Epidermal melanocyte (primary cell): ENCODE measurements at regions not wholly inside any gene's neighbourhood (a gene's known extent, or its start where the extent isn't known, plus 50 kb on each side); places are given as distances from the start of the nearest gene placed in this dataset.
"Not testable (repeated sequence)": the region's sequence is repeated elsewhere in the genome, so short reads cannot be mapped to it uniquely, and the experiment has no call there.

Source experiments
- DNase-seq: peaks from one replicate; pipeline ENCODE4 v3.0.0; 2011; ENCODE audit warnings: low spot score; ENCODE audit not compliant: insufficient read length

DNA sequence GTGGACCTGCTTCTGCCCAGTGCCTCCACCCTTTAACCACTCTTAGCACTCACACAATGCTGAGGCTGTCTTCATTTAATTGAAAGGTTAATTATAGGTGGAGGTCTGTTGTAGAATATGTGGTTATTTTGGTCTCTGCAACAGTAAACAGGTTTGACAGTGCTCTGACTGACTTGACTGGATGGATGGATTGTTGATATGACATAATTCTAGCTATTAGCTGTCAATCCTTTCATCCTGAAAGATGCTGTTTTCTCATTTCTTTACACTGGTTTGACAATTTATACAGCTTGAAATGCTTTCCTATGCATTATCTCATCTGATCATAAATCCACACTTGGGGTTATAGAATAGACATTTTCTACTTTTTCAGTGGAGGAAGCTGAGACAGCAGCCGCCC lies 210.7 kb downstream of the CDH26 start:
- no peak for DNase-seq

DNA sequence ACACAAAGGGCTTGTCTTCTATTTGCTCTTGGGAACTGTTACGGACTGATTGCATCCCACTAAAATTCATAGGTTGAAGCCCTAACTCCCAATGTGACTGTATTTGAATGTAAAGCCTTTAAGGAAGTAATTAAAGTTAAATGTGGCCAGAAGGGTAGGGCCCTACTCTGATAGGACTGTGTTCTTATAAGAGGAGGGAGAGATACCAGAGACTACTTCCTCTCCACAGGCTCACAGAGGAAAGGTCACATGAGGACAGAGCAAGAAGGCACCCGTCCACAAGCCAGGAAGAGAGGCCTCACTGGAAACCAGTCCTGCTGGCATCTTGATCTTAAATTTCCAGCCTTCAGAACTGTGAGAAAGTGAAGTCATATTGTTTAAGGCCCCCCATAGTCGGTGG lies 211.9 kb downstream of the CDH26 start:
- no peak for DNase-seq

- DNase-seq, result no peak
These were observed 213.1 kb downstream of the CDH26 start for GRCh38 chr20:60171313-60171712.

DNA sequence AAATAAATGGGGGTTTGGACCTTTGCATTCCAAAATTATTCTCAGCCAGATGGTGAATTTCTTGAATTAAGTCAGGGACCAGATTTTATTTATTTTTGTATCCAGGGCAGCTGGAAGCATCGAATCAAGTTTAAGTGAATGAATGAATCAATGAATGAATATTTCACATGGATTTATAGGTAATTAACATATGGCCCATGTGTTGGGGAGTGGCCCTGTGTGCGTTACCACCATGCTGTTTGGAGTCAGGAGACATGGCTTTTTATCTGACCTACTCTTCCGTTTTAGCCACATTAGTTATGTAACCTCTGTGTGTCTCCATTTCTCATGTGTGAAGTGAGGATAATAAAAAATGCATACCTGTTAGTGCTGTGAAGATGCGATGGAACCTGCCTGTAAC lies 213.5 kb downstream of the CDH26 start:
- no peak for DNase-seq

GRCh38 chr20:60172346-60172984 lies 214.2 kb downstream of the CDH26 start:
- no peak for DNase-seq

DNA sequence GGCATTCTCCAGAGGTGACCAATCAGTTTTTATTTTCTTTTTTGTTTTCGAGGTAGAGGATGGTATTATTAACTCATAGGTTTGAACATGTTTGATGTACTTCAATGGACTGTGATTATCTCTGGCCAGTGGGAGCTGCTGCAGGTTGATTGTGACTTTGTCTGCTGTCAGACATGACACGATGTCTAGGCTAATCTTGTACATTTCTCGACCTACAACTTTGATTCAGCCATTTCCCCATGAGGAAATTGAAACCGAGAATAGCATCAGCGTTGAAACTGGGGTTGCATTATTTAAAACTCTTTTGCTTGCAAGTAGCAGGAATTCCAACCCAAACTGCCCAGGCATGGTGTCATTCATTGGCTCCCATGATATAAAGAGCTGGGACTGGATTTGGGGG lies 218.9 kb downstream of the CDH26 start:
- no peak for DNase-seq

DNA sequence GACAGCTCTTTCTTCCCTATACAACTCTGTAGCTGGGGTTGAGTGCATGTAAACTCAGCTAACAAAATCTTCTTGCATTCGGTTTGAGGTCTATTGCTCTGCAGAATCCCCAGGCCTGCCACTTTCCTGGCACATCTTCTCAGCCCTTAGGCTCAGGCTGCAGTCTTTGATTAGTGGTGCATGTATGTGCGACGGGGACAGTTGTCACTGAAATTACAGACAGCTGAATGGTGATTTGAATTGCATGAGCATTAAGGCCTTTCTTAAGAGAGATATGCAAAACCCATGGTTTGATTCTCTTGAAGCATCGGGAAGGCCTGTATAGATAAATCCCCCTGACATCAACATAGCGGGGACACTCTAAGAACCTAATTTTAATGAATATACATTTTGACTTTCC lies 222.8 kb downstream of the CDH26 start:
- no peak for DNase-seq

GRCh38 chr20:60186412-60186811 lies 228.2 kb downstream of the CDH26 start:
- no peak for DNase-seq

DNA sequence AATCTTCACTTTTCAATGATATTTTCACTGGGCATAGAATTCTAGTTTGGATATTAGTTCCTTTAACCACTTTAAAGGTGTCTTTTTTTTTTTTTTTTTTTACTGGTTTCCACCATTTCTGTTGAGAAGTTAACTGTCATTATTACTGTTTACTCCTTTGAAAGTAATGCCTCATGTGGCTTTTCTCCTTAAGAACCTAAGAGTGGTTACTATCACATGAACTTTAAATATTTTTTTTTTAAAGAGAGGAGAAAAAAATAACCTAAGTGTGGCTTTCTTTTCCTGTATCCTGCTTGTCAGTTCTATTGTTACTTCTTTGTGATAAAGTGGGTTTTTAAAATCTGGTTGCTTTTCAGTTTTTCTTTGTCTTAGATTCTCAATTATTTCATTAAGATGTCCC lies 229.5 kb downstream of the CDH26 start:
- no peak for DNase-seq

DNA sequence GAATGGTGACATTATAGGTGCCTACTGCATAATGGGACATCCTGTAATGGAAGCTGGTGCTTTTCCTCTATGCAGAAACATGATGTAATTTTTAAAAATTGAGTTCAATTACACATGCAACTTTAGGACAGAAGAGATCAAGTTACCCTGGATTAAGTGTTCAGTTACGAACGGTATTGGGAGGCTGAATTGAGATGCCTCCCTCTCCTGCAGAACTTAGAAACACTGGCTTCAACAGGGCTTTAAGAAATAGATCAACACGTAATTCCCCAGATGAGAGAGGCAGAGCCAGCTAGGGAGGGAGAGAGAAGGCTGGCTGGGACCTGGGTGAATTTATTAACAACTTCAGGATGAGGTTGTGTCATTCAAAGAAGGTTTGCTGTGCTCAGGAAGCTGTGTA lies 232.8 kb downstream of the CDH26 start:
- DNase-seq, result no peak

GRCh38 chr20:60192326-60192725 lies 234.1 kb downstream of the CDH26 start:
- no peak for DNase-seq

DNA sequence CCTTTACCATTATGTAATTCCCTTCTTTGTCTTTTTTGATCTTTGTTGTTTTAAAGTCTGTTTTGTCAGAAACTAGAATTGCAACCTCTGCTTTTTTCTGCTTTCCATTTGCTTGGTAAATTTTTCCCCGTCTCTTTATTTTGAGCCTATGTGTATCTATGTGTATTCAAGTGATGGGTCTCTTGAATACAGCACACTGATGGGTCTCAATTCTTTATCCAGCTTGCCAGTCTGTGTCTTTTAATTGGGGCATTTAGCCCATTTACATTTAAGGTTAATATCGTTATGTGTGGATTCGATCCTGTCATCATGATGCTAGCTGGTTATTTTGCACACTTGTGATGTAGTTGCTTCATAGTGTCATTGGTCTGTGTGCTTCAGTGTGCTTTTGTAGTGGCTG lies 240.9 kb downstream of the CDH26 start:
- DNase-seq, result not testable (repeated sequence)

- no peak for DNase-seq
These were observed 241.6 kb downstream of the CDH26 start for GRCh38 chr20:60199866-60200265.

- DNase-seq, result no peak
These were observed 242.2 kb downstream of the CDH26 start for GRCh38 chr20:60200305-60200918.

- no peak for DNase-seq
These were observed 243.1 kb downstream of the CDH26 start for GRCh38 chr20:60201198-60201835.

DNA sequence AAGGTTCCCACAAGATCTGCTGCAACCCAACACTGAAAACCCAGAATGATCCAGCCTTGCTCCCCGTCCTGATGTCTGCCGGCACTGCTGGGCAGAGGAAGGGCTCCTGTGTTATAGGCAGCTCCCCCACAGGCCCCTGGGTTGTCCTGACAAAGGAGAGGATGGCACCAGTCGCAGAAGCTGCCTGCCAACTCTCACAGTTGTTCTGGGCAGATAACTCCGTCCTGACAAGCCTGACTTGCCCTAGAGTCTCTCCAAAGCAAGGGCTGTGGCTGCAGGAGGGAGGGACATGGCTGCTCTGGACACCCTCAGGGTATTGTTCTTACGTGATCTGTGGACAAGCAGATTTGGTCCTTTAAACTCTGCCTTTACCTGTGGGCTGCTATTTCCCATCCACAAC lies 243.8 kb downstream of the CDH26 start:
- DNase-seq, result no peak

GRCh38 chr20:60203451-60203850 lies 245.2 kb downstream of the CDH26 start:
- DNase-seq, result no peak

GRCh38 chr20:60204601-60205000 lies 246.4 kb downstream of the CDH26 start:
- no peak for DNase-seq

- DNase-seq, result no peak
These were observed 248.0 kb downstream of the CDH26 start for GRCh38 chr20:60206259-60206658.

DNA sequence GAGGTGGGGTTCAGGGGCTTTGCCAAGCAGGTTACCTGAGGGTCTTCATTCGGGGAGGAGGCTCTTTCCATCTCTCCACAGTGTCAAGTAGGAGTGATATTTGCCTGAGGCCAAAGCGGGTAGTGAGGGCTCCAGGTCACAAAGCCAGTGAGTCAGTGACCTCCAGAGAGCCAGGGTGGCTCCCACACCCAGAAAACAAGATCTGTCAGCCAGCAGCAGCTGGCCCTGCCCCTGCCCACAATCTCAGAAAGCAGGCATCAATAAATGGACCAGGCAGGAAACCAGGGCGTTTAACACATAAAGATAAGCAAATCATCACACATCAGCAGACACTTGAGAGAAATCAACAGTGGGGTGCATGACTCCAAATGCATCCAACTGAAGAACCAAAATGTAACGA lies 250.8 kb downstream of the CDH26 start:
- DNase-seq, result no peak

GRCh38 chr20:60210779-60211617 lies 252.8 kb downstream of the CDH26 start:
- peak; percentile 46 for DNase-seq
